ENCODE measurements at regions not wholly inside any gene's neighbourhood (a gene's known extent, or its start where the extent isn't known, plus 50 kb on each side); places are given as distances from the start of the nearest gene placed in this dataset.

- DNase-seq (ENCODE audit: low read depth in 2 of 3, low spot score in 1 of 3): no peak
Observed at GRCh38 chr5:62727184-62727583, 148.6 kb downstream of the LRRC70 start.

GRCh38 chr5:62722360-62722759, 143.7 kb downstream of the LRRC70 start:
- DNase-seq (ENCODE audit: low read depth in 2 of 3, low spot score in 1 of 3): no peak

GRCh38 chr5:62720031-62720441, 141.4 kb downstream of the LRRC70 start:
- no peak for DNase-seq (ENCODE audit: low read depth in 2 of 3, low spot score in 1 of 3)

DNA sequence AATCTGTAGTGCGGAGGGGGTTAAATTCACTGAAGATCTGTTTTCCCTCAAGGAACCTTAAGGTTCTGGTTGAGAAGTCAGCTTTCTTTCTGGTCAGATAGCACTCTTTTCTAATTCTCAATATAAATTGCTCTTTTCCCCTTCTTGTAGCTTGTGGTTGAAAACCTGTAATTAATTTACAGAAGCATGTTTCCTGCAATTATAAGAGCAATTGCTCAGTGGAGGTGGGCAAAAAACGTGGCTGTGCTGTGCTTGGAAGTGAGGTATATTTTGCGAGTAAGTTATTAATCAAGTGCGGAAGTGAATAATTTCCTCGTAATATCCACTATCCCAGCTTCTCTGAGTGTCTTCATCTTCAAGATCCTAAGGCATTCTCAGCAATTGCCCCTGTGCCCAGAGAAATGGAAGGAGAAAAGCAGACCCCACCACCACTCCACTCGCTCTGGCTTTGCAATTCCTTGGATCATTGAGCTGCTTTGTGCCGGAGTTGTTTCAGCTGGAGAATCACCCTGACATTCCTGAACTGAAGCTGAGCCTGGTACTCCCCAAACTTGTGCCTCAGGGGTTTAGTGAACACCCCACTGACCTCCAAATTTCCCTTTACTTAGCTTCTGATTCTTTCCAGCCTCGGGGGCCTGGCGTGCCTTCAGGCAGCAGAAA, 140.6 kb downstream of the LRRC70 start:
- DNase-seq (ENCODE audit: low read depth in 2 of 3, low spot score in 1 of 3): no peak

GRCh38 chr5:62718324-62718723, 139.7 kb downstream of the LRRC70 start:
- no peak for DNase-seq (ENCODE audit: low read depth in 2 of 3, low spot score in 1 of 3)

- no peak for DNase-seq (ENCODE audit: low read depth in 2 of 3, low spot score in 1 of 3)
Observed at GRCh38 chr5:62717301-62717933, 138.8 kb downstream of the LRRC70 start.

GRCh38 chr5:62714296-62714695, 135.7 kb downstream of the LRRC70 start:
- no peak for DNase-seq (ENCODE audit: low read depth in 2 of 3, low spot score in 1 of 3)

DNA sequence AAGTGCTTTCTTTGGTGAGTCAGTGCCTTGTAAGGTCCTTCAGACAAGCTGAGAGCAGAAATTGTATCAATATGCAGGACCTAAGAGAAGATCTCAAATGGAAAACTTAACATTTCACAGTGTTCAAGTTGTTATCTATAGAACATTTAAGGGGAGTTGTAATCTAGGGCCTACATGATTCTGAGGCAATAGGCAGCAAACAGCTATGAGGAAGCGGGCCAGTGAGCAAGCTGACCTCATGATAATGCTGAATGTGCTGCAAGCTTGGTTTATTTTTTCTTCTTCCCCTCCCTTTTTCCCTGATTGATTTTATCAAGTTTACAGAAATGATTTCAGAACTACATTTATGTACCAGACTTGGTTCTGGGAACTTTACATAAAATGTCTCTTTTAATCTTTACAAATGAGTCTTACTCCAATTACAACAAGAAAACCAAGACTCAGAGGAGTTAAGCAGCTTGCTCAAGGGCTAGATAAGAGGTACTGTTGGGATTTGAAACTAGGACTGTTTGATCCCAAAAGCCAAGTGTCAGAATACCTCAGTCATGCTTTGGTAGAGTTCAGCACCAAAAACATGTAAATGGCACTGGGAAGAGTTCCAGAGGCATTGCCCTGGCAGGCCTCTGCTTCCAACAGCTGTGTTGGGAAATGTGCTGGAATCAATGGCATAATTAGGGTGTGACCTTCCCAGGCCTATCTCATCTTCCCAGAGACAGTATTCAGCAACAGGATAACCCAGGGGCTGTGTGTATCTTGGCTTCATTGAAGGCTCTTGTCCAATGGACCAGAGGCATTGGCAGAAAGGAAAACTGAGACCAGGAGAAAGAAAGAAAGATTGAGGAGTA, 130.1 kb downstream of the LRRC70 start:
- DNase-seq (ENCODE audit: low read depth in 2 of 3, low spot score in 1 of 3): no peak

GRCh38 chr5:62707563-62707962, 128.9 kb downstream of the LRRC70 start:
- DNase-seq (ENCODE audit: low read depth in 2 of 3, low spot score in 1 of 3): no peak

DNA sequence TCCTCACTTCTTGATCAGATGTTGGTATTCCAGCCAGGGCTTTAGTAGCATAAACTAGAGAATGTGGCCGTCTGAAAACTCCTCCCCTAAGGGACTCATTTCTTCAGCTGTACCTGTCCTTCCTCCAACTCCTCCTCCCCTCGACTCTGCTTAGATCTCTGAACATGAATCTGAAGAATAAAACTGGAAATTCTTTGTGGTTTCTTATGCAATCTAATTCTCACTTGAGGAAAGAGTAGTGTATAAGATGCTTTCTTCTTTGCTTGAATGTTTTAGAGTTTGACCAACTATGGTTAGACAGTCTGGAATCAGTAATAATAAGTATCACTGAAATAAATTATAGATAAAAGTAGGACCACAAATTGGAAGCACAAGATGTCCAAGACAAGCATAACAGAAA, 128.5 kb downstream of the LRRC70 start:
- no peak for DNase-seq (ENCODE audit: low read depth in 2 of 3, low spot score in 1 of 3)

DNA sequence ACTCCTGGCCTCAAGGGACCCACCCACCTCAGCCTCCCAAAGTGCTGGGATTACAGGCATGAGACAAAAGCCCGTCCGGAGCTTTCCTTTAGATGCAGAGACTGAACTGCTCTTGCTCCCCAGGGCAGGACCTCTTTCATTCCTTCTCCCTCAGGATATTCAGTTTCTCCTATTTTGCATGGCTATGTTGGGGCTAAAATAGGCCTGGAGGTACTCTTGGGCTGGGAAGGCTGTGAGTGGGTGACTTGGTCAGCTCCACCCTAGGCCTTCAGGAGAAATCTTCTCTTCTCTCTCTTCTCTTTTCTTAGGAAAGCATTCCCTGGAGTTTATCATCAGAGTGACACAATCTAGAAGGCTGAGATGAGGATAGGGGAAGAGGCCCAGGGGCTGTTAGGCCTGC, 126.4 kb downstream of the LRRC70 start:
- no peak for DNase-seq (ENCODE audit: low read depth in 2 of 3, low spot score in 1 of 3)

DNA sequence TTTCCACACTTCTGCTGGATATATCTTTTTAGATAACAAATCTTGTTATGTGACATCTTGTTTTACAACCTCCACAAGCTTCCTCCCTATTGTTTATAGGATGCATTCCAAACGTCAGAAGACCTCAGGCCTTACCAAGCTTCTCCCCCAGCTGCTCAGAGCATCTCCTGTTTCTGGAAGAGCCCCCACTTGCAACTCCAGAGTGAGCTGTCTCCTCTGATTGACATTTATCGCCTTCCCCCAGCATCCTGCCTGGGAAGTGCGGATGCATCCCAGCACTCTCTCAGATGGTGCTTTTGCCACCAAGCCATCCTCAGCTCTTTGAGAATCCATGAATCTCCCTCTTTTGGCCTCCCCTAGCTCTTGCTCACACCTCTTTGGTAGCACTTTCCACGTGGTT, 123.5 kb downstream of the LRRC70 start:
- DNase-seq (ENCODE audit: low read depth in 2 of 3, low spot score in 1 of 3): no peak

GRCh38 chr5:62701036-62701435, 122.4 kb downstream of the LRRC70 start:
- DNase-seq (ENCODE audit: low read depth in 2 of 3, low spot score in 1 of 3): no peak

- no peak for DNase-seq (ENCODE audit: low read depth in 2 of 3, low spot score in 1 of 3)
Observed at GRCh38 chr5:62698756-62699155, 120.1 kb downstream of the LRRC70 start.

DNA sequence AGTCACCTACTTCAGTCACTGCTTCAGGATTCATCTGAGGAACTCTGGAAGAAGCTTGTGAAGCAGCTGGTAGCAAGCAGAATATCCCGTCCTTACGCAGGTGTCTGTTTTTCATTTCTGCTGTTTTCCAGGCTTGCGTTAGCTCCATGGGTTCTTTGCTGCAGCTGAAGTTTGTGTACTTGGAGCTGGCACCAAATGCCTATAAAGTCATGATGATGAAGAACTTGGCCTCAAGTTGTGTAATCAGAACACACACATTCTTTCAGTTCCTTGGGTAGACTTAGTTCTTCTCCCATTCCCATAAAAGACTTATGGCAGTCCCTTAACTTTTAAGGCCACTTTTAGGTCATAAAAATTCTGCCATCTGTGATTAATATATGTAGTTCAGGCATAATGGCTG, 116.7 kb downstream of the LRRC70 start:
- no peak for DNase-seq (ENCODE audit: low read depth in 2 of 3, low spot score in 1 of 3)

DNA sequence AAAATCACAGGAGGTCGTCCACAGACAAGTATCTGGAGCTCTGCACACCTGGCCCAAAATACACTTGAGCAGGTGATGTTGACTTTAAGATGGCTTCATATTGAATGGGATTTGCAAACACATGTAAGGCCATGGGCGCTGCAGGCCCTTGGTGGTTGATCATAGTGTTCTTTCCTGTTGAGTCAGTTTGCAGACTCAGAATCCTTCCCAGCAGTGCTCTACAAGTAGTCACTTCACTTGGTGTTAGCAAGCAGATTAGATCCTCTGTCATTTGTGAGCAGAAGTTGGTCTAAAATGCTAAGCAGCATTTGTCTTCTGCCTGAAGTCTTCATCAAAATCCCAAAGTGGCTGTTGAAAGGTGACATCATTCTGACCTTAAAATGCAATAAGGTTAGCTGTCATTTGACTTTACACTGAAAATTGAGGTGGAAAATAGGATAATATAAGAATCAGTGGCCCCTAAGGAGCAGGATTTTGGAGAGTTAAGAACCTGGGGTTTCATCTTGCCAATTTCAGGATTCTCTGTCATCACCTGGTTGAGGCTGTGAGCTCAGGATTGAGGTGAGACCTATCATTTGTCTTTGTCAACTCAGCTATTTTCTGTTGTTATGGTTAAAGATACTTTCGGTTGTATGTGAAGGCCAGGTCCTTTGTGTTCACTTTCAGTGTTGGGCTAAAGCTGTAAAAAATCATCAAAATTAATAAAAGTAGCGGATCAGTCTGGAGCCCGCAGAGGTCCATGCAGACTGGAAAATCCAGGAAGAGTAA, 114.5 kb downstream of the LRRC70 start:
- no peak for DNase-seq (ENCODE audit: low read depth in 2 of 3, low spot score in 1 of 3)

DNA sequence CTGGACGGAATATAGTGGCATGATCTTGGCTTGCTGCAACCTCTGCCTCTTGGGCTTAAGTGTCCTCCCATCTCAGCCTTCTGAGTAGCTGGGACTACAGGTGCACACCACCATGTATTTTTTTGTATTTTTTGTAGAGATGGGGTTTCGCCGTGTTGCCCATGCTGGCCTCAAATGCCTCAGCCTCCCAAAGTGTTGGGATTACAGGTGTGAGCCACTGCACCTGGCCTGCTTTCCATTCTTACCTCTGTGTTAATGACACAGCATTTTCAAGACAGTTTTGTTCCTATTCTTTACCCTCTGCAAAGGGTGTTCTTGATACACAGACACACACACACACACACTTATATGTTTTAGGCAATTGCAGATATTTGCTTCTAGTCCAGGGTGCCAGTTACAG, 113.3 kb downstream of the LRRC70 start:
- no peak for DNase-seq (ENCODE audit: low read depth in 2 of 3, low spot score in 1 of 3)

GRCh38 chr5:62690421-62690820, 111.8 kb downstream of the LRRC70 start:
- no peak for DNase-seq (ENCODE audit: low read depth in 2 of 3, low spot score in 1 of 3)

- DNase-seq (ENCODE audit: low read depth in 2 of 3, low spot score in 1 of 3): no peak
Observed at GRCh38 chr5:62689599-62690368, 111.2 kb downstream of the LRRC70 start.

GRCh38 chr5:62686692-62687091, 108.1 kb downstream of the LRRC70 start:
- no peak for DNase-seq (ENCODE audit: low read depth in 2 of 3, low spot score in 1 of 3)

- DNase-seq (ENCODE audit: low read depth in 2 of 3, low spot score in 1 of 3): no peak
Observed at GRCh38 chr5:62685221-62685620, 106.6 kb downstream of the LRRC70 start.

Measured in stimulated activated CD4-positive, alpha-beta T cell treated with anti-CD3 and anti-CD28 coated beads, Interleukin-12 subunit alpha, Interleukin-12 subunit beta, amount 100 ng/mL, for 48 hours (primary cell).